Naive thymus-derived CD4-positive, alpha-beta T cell (primary cell): ENCODE measurements at regions not wholly inside any gene's neighbourhood (a gene's known extent, or its start where the extent isn't known, plus 50 kb on each side); places are given as distances from the start of the nearest gene placed in this dataset.

Experiments used
- ATAC-seq: fragments of 150-1000 bp; cut with Tn5 transposase; 2 replicates; pipeline ENCODE4 v1.10.0; 2021; ENCODE audit warnings: mild to moderate bottlenecking, moderate library complexity
- CTCF ChIA-PET: fragments of 350-600 bp; sonication (Branson Sonifier 250); formaldehyde crosslinking; loops from one replicate; lab custom pipeline; 2021; ENCODE audit warnings: antibody characterized with exemption; lab: Charles Lee
- POLR2A ChIA-PET: fragments of 350-600 bp; sonication (Branson Sonifier 250); formaldehyde crosslinking; loops from one replicate; lab custom pipeline; 2021; ENCODE audit warnings: antibody characterized with exemption, inconsistent platforms; lab: Charles Lee
- DNase-seq, 9 donors: peaks; one replicate each; pipeline versions ENCODE4 v3.0.0 to v3.0.0-alpha.2; 2020 to 2022; ENCODE audit warnings: mixed read lengths in 1 of 9
- H3K27ac ChIP-seq: one replicate; pipeline ENCODE4 v1.7.0; 2013; ENCODE audit warnings: mild to moderate bottlenecking, low read depth, low read length, moderate library complexity
- H3K27me3 ChIP-seq, 2 donors: one replicate each; pipeline ENCODE4 v1.7.0; 2013; ENCODE audit warnings: low read length in 2 of 2, mild to moderate bottlenecking in 2 of 2, moderate library complexity in 2 of 2; ENCODE audit not compliant: control insufficient read depth in 2 of 2, insufficient read depth in 2 of 2
- H3K36me3 ChIP-seq, 3 experiments: 1 replicate in 2 of 3; 2 replicates in 1 of 3; pipeline ENCODE4 v1.7.0; 2013; ENCODE audit warnings: low read length in 3 of 3, mild to moderate bottlenecking in 3 of 3, moderate library complexity in 1 of 3; ENCODE audit not compliant: insufficient read depth in 3 of 3, control insufficient read depth in 2 of 3
- H3K4me1 ChIP-seq, 2 donors: one replicate each; pipeline ENCODE4 v1.7.0; 2013; ENCODE audit warnings: low read length in 2 of 2, mild to moderate bottlenecking in 2 of 2, moderate library complexity in 1 of 2; ENCODE audit not compliant: control insufficient read depth in 2 of 2, insufficient read depth in 2 of 2
- H3K4me3 ChIP-seq: 2 replicates; pipeline ENCODE4 v1.7.0; 2013; ENCODE audit warnings: mild to moderate bottlenecking, low read length
- H3K9me3 ChIP-seq, 3 experiments: 1 replicate in 2 of 3; 2 replicates in 1 of 3; pipeline ENCODE4 v1.7.0; 2013; ENCODE audit warnings: low read length in 3 of 3; ENCODE audit not compliant: control insufficient read depth in 2 of 3
- H3K27ac Mint-ChIP-seq, 9 donors: one replicate each; pipeline ENCODE4 v1.8.0; 2020 to 2022; ENCODE audit warnings: mixed read lengths in 9 of 9, mild to moderate bottlenecking in 8 of 9, moderate library complexity in 5 of 9, inconsistent platforms in 2 of 9
- H3K27me3 Mint-ChIP-seq, 5 donors: one replicate each; pipeline ENCODE4 v1.8.0; 2021 to 2022; ENCODE audit warnings: mixed read lengths in 5 of 5, mild to moderate bottlenecking in 1 of 5
- H3K36me3 Mint-ChIP-seq, 5 donors: one replicate each; pipeline ENCODE4 v1.8.0; 2020 to 2022; ENCODE audit warnings: mixed read lengths in 5 of 5, mild to moderate bottlenecking in 3 of 5, inconsistent platforms in 1 of 5
- H3K4me1 Mint-ChIP-seq, 7 donors: one replicate each; pipeline ENCODE4 v1.8.0; 2020 to 2022; ENCODE audit warnings: mixed read lengths in 7 of 7, mild to moderate bottlenecking in 3 of 7, inconsistent platforms in 1 of 7
- H3K4me3 Mint-ChIP-seq, 10 donors: one replicate each; pipeline ENCODE4 v1.8.0; 2020 to 2022; ENCODE audit warnings: mild to moderate bottlenecking in 10 of 10, mixed read lengths in 10 of 10, moderate library complexity in 6 of 10, inconsistent platforms in 2 of 10
- H3K9me3 Mint-ChIP-seq, 11 donors: one replicate each; pipeline ENCODE4 v1.8.0; 2020 to 2022; ENCODE audit warnings: mixed read lengths in 11 of 11, mild to moderate bottlenecking in 4 of 11, inconsistent platforms in 1 of 11, moderate library complexity in 1 of 11
- intact Hi-C, 2 donors: fragments of 100-400 bp; cut with micrococcal nuclease; formaldehyde crosslinking; loops; one replicate each; pipeline ENCODE4 v1.15.1; 2023

DNA sequence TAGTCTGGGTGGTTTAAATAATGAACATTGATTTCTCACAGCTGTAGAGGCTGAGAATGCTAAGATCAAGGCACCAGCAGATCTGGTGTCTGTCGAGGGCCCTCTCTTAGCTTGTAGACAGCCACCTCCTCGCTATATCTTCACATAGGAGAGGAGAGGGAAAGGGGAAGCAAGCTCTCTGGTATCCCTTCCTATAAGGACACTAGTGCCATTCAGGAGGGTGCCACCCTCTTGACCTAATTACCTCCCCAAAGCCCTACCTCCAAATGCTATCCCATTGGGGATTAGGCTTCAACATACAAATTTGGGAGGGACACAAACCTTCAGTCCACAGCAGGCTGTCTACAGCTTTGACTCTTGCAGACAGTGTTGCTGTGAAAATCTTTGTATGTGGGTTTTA lies 76.7 kb downstream of the BOLA3 start:
- no peaks in the 10 kb centered on the region for H3K4me1 ChIP-seq
- H3K27me3 ChIP-seq = no peaks in the 10 kb centered on the region
- Mint-ChIP-seq H3K36me3 (peaks cover 0 to 48% (median 14%) of the 10 kb centered on the region in 5 donors), H3K4me1 (peaks cover 7 to 51% (median 31%) of the 10 kb centered on the region in 7 donors), H3K9me3 (no peaks in the 10 kb centered on the region), H3K27me3 (no peaks in the 10 kb centered on the region), H3K4me3 (no peak overlapping the region), H3K27ac (no peak overlapping the region)
- no peak for ATAC-seq
- no peaks in the 10 kb centered on the region for H3K9me3 ChIP-seq
- CTCF ChIA-PET = no interaction called here
- no peak for DNase-seq
- no peak overlapping the region for H3K4me3 ChIP-seq
- H3K27ac ChIP-seq = no peak overlapping the region
- peaks cover 0 to 19% (median 0%) of the 10 kb centered on the region in 3 experiments for H3K36me3 ChIP-seq
- POLR2A ChIA-PET = no interaction called here
- intact Hi-C loops = no loop called here

DNA sequence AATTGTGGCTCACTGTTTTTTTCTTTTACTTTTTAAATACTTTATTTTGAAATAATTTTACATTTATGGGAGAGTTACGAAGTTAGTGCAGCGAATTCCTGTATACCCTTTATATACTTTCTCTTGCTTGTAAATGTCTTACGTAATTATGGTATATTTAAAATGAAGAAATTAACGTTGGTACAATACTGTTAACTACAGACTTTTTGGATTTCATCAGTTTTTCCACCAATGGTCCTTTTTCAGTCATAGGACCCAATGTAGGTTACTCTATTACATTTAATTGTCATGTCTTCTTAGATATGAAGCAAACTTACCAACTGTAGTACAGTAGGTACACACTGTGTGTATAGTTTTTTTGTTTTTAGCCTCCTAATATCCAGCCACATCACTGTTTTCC lies 76.3 kb downstream of the BOLA3 start:
- ATAC-seq = no peak
- Histone ChIP-seq H3K4me3 (no peak overlapping the region), H3K27ac (no peak overlapping the region), H3K4me1 (no peaks in the 10 kb centered on the region), H3K9me3 (no peaks in the 10 kb centered on the region), H3K36me3 (peaks cover 0 to 19% (median 0%) of the 10 kb centered on the region in 3 experiments), H3K27me3 (no peaks in the 10 kb centered on the region)
- no peaks in the 10 kb centered on the region for H3K27me3 Mint-ChIP-seq
- peaks cover 0 to 52% (median 17%) of the 10 kb centered on the region in 5 donors for H3K36me3 Mint-ChIP-seq
- no peak for DNase-seq
- ChIA-PET POLR2A (no interaction called here), CTCF (no interaction called here)
- no peak overlapping the region for H3K4me3 Mint-ChIP-seq
- peaks cover 7 to 54% (median 31%) of the 10 kb centered on the region in 7 donors for H3K4me1 Mint-ChIP-seq
- intact Hi-C loops = no loop called here
- no peak overlapping the region for H3K27ac Mint-ChIP-seq
- no peaks in the 10 kb centered on the region for H3K9me3 Mint-ChIP-seq

DNA sequence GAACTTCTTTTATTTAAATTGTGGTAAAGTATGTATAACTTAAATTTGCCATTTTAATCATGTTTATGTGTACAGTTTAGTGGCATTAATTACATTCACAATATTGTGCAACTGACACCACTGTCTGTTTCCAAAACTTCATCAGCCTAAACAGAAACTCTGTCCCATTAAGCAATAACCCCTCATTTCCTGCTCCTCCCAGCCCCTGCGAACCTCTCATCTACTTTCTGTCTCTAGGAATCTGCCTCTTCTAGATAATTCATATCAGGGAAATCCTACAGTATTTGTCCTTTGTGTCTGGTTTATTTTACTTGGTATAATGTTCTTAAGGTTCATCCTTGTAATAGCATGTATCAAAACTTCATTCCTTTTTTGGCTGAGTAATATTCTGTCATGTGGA lies 75.1 kb downstream of the BOLA3 start:
- H3K4me3 Mint-ChIP-seq = no peak overlapping the region
- H3K9me3 Mint-ChIP-seq = no peaks in the 10 kb centered on the region
- H3K4me3 ChIP-seq = no peak overlapping the region
- ChIA-PET POLR2A (no interaction called here), CTCF (no interaction called here)
- H3K4me1 Mint-ChIP-seq = peaks cover 5 to 50% (median 19%) of the 10 kb centered on the region in 7 donors
- H3K9me3 ChIP-seq = no peaks in the 10 kb centered on the region
- H3K27me3 ChIP-seq = no peaks in the 10 kb centered on the region
- intact Hi-C loops = no loop called here
- peaks cover 0 to 28% (median 0%) of the 10 kb centered on the region in 3 experiments for H3K36me3 ChIP-seq
- no peaks in the 10 kb centered on the region for H3K27me3 Mint-ChIP-seq
- peak; percentile 44 for ATAC-seq
- H3K27ac ChIP-seq = no peak overlapping the region
- DNase-seq = no peak
- no peaks in the 10 kb centered on the region for H3K4me1 ChIP-seq
- peak overlapping the region in 7 of 9 donors; percentile 0 to 68 (median 15) for H3K27ac Mint-ChIP-seq
- H3K36me3 Mint-ChIP-seq = peaks cover 0 to 52% (median 17%) of the 10 kb centered on the region in 5 donors

DNA sequence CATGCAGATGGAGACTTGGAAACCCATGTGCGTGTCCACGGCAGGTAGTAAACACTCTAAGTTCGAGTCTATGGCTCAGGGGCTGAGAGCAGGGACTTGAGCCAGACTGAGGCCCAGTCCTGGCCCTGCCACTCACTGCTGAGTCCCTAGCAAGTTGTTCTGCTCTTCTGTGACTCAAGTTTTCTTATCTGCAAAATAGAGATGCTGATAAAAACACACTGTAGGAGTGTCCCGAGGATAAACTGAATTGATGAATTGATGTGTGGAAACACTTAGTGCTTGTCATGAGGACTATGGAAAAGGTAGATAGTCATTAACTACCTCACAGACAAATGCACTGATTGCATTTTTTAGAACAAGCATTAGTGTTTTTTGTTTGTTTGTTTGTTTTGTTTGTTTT lies 73.2 kb downstream of the BOLA3 start:
- Mint-ChIP-seq H3K4me3 (no peak overlapping the region), H3K9me3 (no peaks in the 10 kb centered on the region), H3K36me3 (peaks cover 0 to 55% (median 14%) of the 10 kb centered on the region in 5 donors), H3K27me3 (no peaks in the 10 kb centered on the region), H3K4me1 (peaks cover 5 to 35% (median 15%) of the 10 kb centered on the region in 7 donors), H3K27ac (no peak overlapping the region)
- CTCF ChIA-PET = no interaction called here
- H3K9me3 ChIP-seq = no peaks in the 10 kb centered on the region
- no peaks in the 10 kb centered on the region for H3K4me1 ChIP-seq
- DNase-seq (no peak), ATAC-seq (no peak)
- no peak overlapping the region for H3K27ac ChIP-seq
- H3K4me3 ChIP-seq = no peak overlapping the region
- POLR2A ChIA-PET = no interaction called here
- peaks cover 0 to 28% (median 0%) of the 10 kb centered on the region in 3 experiments for H3K36me3 ChIP-seq
- no peaks in the 10 kb centered on the region for H3K27me3 ChIP-seq
- intact Hi-C loops = no loop called here

DNA sequence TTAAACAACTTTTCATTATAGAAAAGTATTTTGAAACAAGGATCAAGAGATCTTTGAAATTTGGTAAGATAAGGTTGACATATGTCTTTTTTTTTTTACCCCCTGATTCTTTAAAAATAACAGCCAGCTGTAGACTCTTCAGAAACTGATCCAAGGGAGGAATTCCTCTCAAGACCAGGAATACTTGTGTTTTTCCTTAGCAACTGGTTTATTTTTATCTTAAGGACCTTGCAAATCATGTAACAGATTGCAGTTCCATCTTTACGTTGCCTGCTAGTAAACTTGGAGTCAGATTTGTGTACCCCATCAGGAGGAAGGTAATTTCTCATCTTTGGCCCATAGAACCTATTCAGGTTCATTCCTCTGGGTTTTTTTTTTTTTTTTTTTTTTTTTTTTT lies 71.6 kb downstream of the BOLA3 start:
- Histone ChIP-seq H3K9me3 (no peaks in the 10 kb centered on the region), H3K4me3 (no peak overlapping the region), H3K4me1 (no peaks in the 10 kb centered on the region), H3K27ac (no peak overlapping the region), H3K27me3 (no peaks in the 10 kb centered on the region), H3K36me3 (peaks cover 0 to 40% (median 2%) of the 10 kb centered on the region in 3 experiments)
- Mint-ChIP-seq H3K27ac (peak overlapping the region in 6 of 9 donors; percentile 10 to 60 (median 40)), H3K4me1 (peaks cover 5 to 27% (median 13%) of the 10 kb centered on the region in 7 donors), H3K9me3 (no peaks in the 10 kb centered on the region), H3K36me3 (peaks cover 0 to 48% (median 12%) of the 10 kb centered on the region in 5 donors), H3K27me3 (no peaks in the 10 kb centered on the region), H3K4me3 (no peak overlapping the region)
- POLR2A ChIA-PET = no interaction called here
- no peak for DNase-seq
- CTCF ChIA-PET = no interaction called here
- no peak for ATAC-seq
- intact Hi-C loops = loop anchor here in 1 of 2 donors (5.0 kb wide), 1 partner anchor 134 kb away; no protein-coding TSS in a partner anchor

DNA sequence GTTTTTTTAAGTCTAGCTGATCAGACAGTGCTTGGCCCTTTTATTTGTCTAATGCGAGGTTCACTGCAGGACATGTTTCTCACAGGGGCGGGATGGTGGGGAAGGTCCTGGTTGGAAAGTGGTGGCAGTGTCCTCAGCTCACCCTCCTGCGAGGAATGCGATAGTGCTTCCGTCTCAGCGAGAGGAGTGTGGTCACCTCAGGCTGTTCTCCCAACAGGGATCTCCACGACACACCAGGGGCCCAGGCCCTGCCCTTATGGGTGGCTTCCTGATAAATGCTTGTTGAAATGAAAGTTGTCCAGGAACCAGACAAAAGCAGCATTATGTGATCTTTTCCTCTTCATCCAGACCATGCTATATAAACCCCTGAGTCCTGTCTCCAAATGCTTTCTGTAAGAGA lies 70.1 kb downstream of the BOLA3 start:
- no peak overlapping the region for H3K4me3 ChIP-seq
- POLR2A ChIA-PET = no interaction called here
- no peak for ATAC-seq
- H3K27me3 ChIP-seq = no peaks in the 10 kb centered on the region
- CTCF ChIA-PET = no interaction called here
- intact Hi-C loops = loop anchor here in 1 of 2 donors (5.0 kb wide), 1 partner anchor 135 kb away; no protein-coding TSS in a partner anchor
- DNase-seq = no peak
- H3K27ac ChIP-seq = no peak overlapping the region
- Mint-ChIP-seq H3K27me3 (no peaks in the 10 kb centered on the region), H3K9me3 (no peaks in the 10 kb centered on the region), H3K4me1 (peaks cover 3 to 21% (median 13%) of the 10 kb centered on the region in 7 donors), H3K36me3 (peaks cover 0 to 61% (median 15%) of the 10 kb centered on the region in 5 donors), H3K4me3 (no peak overlapping the region), H3K27ac (peak overlapping the region in 5 of 9 donors; percentile 21 to 69 (median 43))
- no peaks in the 10 kb centered on the region for H3K9me3 ChIP-seq
- H3K36me3 ChIP-seq = peaks cover 0 to 55% (median 12%) of the 10 kb centered on the region in 3 experiments
- no peaks in the 10 kb centered on the region for H3K4me1 ChIP-seq

DNA sequence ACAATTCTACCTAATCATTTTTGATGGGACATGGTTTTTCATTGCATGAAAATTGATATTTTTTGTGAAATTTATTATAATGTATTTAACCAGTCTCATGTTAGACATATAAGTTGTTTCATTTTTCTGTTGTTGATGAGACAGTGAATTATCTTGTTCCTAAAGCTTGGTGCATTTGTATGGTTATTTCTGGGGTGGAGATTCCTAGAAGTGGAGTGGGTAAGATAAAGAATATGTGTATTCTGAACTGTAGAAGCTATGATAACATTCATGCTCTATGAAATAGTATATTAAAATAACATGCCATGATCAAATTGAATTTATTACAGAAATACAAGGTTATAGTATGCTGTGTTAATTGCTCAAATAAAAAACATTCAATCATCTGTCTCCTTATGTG lies 69.2 kb downstream of the BOLA3 start:
- H3K4me1 Mint-ChIP-seq = peaks cover 0 to 17% (median 10%) of the 10 kb centered on the region in 7 donors
- no peaks in the 10 kb centered on the region for H3K27me3 Mint-ChIP-seq
- ChIA-PET POLR2A (interaction anchor here (0.7 kb wide), 1 partner anchor 86 kb away, joined by 3 read pairs; no protein-coding TSS in a partner anchor), CTCF (interaction anchor here (0.6 kb wide), 1 partner anchor 52 kb away, joined by 4 read pairs; no protein-coding TSS in a partner anchor)
- Histone ChIP-seq H3K36me3 (peaks cover 0 to 60% (median 12%) of the 10 kb centered on the region in 3 experiments), H3K27me3 (no peaks in the 10 kb centered on the region), H3K4me1 (no peaks in the 10 kb centered on the region), H3K27ac (no peak overlapping the region), H3K9me3 (no peaks in the 10 kb centered on the region), H3K4me3 (no peak overlapping the region)
- no peak overlapping the region for H3K4me3 Mint-ChIP-seq
- no peaks in the 10 kb centered on the region for H3K9me3 Mint-ChIP-seq
- DNase-seq (no peak), ATAC-seq (no peak)
- intact Hi-C loops = loop anchor here in 1 of 2 donors (5.0 kb wide), 1 partner anchor 136 kb away; no protein-coding TSS in a partner anchor
- H3K27ac Mint-ChIP-seq = peak overlapping the region in 1 of 9 donors; percentile 42
- H3K36me3 Mint-ChIP-seq = peaks cover 0 to 61% (median 19%) of the 10 kb centered on the region in 5 donors
